GM12801 (cell line): ENCODE measurements at regions not wholly inside any gene's neighbourhood (a gene's known extent, or its start where the extent isn't known, plus 50 kb on each side); places are given as distances from the start of the nearest gene placed in this dataset.

ENCODE experiments used
- CTCF ChIP-seq: IDR thresholded peaks from one replicate; pipeline ENCODE4 v1.5.1; 2011; ENCODE audit warnings: control low read depth; ENCODE audit not compliant: insufficient read length; ENCODE audit errors: extremely low read depth

- no peak for TF ChIP-seq CTCF
Measured at GRCh38 chr2:34070196-34070595, 471.1 kb upstream of the FAM98A start.

DNA sequence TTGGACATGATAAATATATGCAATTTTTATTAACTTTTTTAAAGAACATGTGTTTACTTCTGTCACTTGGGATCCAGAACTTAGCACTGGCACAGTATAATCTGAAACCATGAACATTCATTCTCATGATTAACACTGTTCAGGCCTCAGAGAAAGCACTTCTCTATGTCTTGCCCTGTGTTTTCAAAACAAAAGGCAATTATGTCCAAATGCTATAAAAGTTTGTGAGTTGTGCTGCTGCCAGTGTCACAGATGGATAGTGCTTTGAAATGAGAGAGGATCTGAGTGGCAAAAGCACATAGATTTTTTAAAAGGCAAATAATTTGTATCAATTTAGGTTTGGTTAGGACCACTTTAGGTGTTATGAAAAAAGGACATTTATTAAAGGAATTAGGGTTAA lies 470.5 kb upstream of the FAM98A start:
- TF ChIP-seq CTCF: no peak

DNA sequence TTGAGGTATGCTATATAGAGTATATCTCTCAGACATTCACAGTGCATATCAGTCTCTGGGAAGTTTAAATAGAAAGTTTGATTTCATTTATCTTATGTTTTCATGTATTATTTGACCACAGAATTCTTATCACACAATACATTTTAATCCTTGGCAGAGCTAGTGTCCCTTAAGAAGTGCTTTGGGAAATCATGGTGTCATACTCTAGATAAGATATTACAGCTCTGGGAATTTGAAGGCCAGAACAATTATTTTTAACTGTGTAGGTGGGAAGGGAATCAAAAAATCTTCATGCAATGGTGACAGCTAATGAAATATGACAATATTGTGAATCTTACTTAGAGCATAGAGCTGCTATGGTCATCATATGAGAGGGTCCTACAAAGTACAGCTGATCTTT lies 451.3 kb upstream of the FAM98A start:
- TF ChIP-seq CTCF: no peak

DNA sequence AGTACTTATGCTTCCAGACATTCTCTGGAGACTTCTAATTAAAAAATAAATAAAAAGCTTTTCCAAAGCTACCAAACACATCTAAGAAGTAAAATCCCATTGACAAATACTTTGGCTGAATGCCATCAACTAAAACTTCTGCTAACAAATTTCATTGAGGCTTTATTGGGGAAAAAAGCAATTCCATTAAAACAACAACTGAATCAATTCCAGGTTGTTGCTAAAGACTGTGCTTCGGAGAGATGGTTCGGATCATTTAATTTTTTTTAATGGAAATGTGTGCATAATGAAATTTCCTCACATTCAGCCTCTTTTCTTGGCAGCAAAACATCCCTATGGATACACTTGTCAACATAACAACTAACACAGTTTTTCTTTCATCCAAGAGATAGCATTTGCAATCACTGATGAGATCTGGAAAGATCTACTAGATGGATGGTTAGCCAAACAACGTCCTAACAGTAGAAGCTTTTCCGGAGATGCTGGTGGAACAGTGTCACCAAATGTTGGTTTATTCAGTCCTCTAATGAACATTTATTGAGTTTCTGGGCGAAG lies 446.1 kb upstream of the FAM98A start:
- TF ChIP-seq CTCF: no peak

DNA sequence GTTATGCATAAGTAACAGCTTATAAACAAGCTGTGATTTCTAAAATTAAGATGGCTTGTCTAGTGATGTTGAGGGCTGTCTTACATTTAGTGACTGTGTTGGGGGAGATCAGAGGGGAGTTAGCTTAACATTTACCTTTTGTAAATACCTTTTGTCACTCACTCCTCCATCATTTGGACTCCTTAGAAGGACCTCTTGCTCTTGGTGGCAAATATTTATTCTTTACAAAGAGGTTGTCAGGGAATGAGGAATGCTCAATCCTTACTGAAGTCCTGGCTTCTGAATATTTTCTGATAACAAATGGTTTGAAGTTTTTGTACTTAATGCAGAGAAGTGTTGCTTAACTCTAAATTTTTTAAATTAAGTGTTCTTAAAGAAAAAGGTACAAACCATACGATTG lies 438.8 kb upstream of the FAM98A start:
- no peak for TF ChIP-seq CTCF

DNA sequence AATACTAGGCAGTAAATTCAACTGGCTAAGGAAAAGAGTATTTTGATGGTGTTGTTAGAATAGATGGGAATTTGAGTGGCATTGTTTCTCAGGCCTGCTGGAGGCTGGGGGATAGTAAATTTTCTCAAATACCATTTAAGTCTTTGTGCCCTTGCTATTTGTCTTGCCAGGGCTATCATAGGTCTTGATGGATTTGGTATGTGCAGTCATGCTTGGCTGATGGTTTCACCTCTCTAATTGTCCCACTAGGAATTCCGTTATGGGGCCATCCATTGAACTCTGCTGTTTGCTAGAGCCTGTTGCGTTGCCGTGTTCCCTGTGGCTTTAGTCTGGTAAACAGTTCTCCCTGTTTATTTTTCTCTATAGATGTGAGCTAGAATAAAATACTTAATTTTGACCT lies 438.1 kb upstream of the FAM98A start:
- TF ChIP-seq CTCF: no peak

GRCh38 chr2:34031097-34031496 lies 432.0 kb upstream of the FAM98A start:
- no peak for TF ChIP-seq CTCF

- TF ChIP-seq CTCF: no peak
Measured at GRCh38 chr2:34030273-34030672, 431.2 kb upstream of the FAM98A start.
